Body of pancreas (tissue), 4 donors: ENCODE measurements at regions not wholly inside any gene's neighbourhood (a gene's known extent, or its start where the extent isn't known, plus 50 kb on each side); places are given as distances from the start of the nearest gene placed in this dataset.

Experiments used
- CTCF ChIP-seq, 7 experiments: fragments of 450-650 bp in 4 of 7; fragments of 200-600 bp in 3 of 7; sonication (generic) in 3 of 7; IDR thresholded peaks; one replicate each; pipeline ENCODE4 v1.5.1; 2016 to 2019; ENCODE audit warnings: antibody characterized with exemption in 7 of 7
- POLR2A ChIP-seq, 3 donors: fragments of 450-650 bp; IDR thresholded peaks; one replicate each; pipeline ENCODE4 v1.6.1; 2016; ENCODE audit warnings: antibody characterized with exemption in 3 of 3, mild to moderate bottlenecking in 2 of 3

GRCh38 chr5:74310386-74310785 is 330.1 kb downstream of the ENC1 start:
- no peak for TF ChIP-seq CTCF (IDR thresholded peaks at IDR 0.05)
- TF ChIP-seq POLR2A (IDR thresholded peaks at IDR 0.05): no peak
